ENCODE measurements at regions not wholly inside any gene's neighbourhood (a gene's known extent, or its start where the extent isn't known, plus 50 kb on each side); places are given as distances from the start of the nearest gene placed in this dataset.
"Not testable (repeated sequence)": the region's sequence is repeated elsewhere in the genome, so short reads cannot be mapped to it uniquely, and the experiment has no call there.

DNA sequence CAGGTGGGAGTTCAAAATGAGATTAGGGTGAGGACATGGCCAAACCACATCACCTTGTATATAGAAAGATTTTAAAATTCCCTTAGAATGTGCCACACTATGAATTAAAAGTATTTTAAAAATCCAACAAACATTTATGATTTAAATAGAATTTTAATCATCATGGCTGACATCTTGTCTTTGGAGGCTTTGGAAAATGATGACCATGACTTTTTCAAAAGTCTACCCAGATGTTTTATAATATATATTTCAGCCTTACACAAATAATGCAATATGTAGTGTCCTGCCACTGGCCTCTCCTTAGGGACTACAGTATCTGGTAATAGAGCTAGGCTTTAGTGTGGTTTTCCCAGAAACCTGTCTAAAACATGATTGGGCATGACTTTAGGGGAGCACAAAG lies 1353.4 kb upstream of the GOT2 start:
- no peak for DNase-seq (ENCODE audit: insufficient read length)
- no peak for TF ChIP-seq POLR2A (IDR thresholded peaks at IDR 0.05; ENCODE audit: low read depth, low read length)
- no peak for TF ChIP-seq POLR2AphosphoS5 (IDR thresholded peaks at IDR 0.05; ENCODE audit: low read depth, low read length)
- TF ChIP-seq TAF1 (IDR thresholded peaks at IDR 0.05; ENCODE audit: borderline replicate concordance, low read depth, low read length) = no peak
- FAIRE-seq = no peak

DNA sequence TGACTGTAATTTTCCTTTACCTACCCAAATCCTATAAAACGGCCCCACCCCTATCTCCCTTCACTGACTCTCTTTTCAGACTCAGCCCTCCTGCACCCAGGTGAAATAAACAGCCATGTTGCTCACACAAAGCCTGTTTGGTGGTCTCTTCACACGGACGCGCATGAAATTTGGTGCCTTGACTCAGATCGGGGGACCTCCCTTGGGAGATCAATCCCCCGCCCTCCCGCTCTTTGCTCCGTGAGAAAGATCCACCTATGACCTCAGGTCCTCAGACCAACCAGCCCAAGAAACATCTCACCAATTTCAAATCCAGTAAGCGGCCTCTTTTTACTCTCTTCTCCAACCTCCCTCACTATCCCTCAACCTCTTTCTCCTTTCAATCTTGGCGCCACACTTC lies 1344.7 kb upstream of the GOT2 start:
- FAIRE-seq; DNase-seq (ENCODE audit: insufficient read length): not testable (repeated sequence)

DNA sequence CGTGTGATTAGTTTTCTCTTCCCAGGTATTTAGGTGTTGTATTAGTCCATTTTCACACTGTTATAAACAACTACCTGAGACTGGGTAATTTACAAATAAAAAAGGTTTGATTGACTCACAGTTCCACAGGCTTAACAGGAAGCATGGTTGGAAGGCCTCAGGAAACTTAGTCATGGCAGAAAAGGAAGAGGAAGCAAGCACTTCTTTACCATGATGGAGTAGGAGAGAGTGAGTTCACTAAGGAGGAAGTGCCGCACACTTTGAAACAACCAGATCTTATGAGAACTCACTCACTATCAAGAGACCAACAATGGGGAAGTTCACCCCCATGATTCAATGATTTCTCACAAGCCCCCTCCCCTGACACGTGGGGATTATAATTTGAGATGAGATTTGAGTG lies 1343.7 kb upstream of the GOT2 start:
- DNase-seq (ENCODE audit: insufficient read length) (no peak), FAIRE-seq (no peak)
- no peak for TF ChIP-seq POLR2A (IDR thresholded peaks at IDR 0.05; ENCODE audit: low read depth, low read length)
- TF ChIP-seq POLR2AphosphoS5 (IDR thresholded peaks at IDR 0.05; ENCODE audit: low read depth, low read length) = no peak
- TF ChIP-seq TAF1 (IDR thresholded peaks at IDR 0.05; ENCODE audit: borderline replicate concordance, low read depth, low read length) = no peak

DNA sequence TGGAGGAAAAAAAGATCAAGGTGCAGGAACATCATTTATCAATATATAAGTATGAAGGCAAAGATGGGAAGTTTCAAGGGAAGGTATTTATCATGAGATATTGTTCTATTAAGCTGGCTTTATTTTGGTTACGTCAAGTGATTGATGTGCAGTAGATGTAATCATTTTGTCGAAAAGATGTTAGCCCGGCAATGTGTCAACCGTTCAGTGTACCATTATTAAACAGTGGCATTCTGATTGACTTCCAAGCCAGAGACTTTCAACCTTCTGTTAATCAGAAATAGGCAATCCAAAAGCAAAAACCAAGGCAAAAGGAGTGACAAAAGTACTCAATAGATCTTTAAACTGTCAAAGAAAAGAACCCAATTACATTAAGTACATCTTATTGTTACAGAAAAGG lies 1340.3 kb upstream of the GOT2 start:
- no peak for DNase-seq (ENCODE audit: insufficient read length)
- TF ChIP-seq POLR2A (IDR thresholded peaks at IDR 0.05; ENCODE audit: low read depth, low read length) (no peak), POLR2AphosphoS5 (IDR thresholded peaks at IDR 0.05; ENCODE audit: low read depth, low read length) (no peak), TAF1 (IDR thresholded peaks at IDR 0.05; ENCODE audit: borderline replicate concordance, low read depth, low read length) (no peak)
- no peak for FAIRE-seq

DNA sequence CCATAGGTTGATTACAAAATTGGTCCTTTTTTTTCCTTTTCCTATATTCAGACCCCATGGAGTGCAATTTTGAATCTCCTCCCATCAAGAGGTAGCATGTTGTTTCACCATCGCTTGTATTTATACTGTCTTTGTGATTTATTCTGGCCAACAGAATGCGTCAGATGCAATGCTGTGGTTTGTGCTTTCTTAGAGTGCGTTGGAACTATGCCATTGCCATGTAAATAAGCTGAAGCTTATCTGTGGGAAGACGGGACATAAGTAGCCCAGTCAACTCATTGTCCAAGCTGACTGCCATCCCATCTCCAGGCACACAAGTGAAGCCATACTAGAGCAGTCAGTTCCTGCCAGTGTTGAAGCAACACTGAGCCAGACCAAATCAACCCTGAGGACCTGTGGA lies 1339.3 kb upstream of the GOT2 start:
- DNase-seq (ENCODE audit: insufficient read length) (no peak), FAIRE-seq (no peak)
- no peak for TF ChIP-seq TAF1 (IDR thresholded peaks at IDR 0.05; ENCODE audit: borderline replicate concordance, low read depth, low read length)
- no peak for TF ChIP-seq POLR2A (IDR thresholded peaks at IDR 0.05; ENCODE audit: low read depth, low read length)
- no peak for TF ChIP-seq POLR2AphosphoS5 (IDR thresholded peaks at IDR 0.05; ENCODE audit: low read depth, low read length)

DNA sequence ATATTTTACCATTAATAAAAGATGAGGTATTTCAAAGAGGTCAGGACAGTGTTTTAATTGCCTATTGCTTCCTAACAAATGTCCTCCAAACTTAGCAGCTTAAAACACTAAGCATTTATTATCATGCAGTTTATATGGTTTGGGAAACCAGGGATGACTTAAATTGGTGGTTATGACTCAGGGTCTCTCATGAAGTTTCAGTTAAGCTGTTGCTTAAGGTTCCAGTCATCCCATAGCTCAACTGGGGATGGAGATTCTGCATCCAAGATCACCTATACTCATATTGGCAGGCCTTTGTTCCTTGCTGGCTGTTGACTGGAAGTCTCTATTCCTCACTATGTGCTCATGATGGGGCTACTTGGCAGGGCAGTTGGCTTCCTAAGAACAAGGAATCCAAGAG lies 1329.9 kb upstream of the GOT2 start:
- FAIRE-seq = no peak
- TF ChIP-seq POLR2A (IDR thresholded peaks at IDR 0.05; ENCODE audit: low read depth, low read length) (no peak), TAF1 (IDR thresholded peaks at IDR 0.05; ENCODE audit: borderline replicate concordance, low read depth, low read length) (no peak), POLR2AphosphoS5 (IDR thresholded peaks at IDR 0.05; ENCODE audit: low read depth, low read length) (no peak)
- DNase-seq (ENCODE audit: insufficient read length) = no peak

DNA sequence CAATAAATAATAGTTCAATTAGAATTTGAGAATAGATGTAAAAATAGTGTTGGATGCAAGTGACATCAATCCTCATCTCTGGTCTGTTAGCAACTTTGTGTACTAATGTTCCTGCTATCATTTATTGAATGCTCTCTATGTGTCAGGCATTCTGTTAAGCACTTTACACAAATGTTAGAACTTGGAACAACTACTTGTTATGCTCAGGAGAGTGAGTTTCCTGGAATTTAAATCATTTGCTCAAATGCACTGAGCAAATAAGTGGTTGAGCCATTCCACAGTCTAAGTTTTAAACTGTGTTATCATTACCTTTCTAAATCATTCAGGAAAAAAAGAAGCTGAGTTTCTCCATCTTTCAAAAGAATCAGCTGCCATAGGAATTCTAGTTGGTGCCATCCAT lies 1327.3 kb upstream of the GOT2 start:
- DNase-seq (ENCODE audit: insufficient read length) = no peak
- TF ChIP-seq TAF1 (IDR thresholded peaks at IDR 0.05; ENCODE audit: borderline replicate concordance, low read depth, low read length) = no peak
- no peak for TF ChIP-seq POLR2A (IDR thresholded peaks at IDR 0.05; ENCODE audit: low read depth, low read length)
- TF ChIP-seq POLR2AphosphoS5 (IDR thresholded peaks at IDR 0.05; ENCODE audit: low read depth, low read length) = no peak
- no peak for FAIRE-seq

DNA sequence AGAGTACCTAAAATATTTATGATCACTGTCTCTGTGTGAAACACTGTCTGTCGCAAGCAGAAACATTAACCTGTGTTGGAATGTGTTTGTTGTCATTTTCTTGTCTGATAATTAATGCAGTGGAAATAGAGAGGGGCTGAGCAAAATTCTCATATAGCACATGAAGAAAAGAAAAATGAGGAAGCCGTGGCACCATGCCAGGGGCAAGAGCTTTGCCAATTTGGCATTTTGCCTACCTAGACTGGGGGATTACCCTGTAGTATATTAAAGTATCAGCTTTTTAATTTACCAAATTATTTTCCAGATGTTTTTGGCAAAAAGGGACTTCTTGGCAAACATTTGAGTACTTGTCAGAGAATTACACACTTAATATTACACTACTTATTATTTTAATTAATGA lies 1326.6 kb upstream of the GOT2 start:
- no peak for TF ChIP-seq TAF1 (IDR thresholded peaks at IDR 0.05; ENCODE audit: borderline replicate concordance, low read depth, low read length)
- TF ChIP-seq POLR2A (IDR thresholded peaks at IDR 0.05; ENCODE audit: low read depth, low read length) = no peak
- TF ChIP-seq POLR2AphosphoS5 (IDR thresholded peaks at IDR 0.05; ENCODE audit: low read depth, low read length) = no peak
- DNase-seq (ENCODE audit: insufficient read length) (no peak), FAIRE-seq (no peak)

DNA sequence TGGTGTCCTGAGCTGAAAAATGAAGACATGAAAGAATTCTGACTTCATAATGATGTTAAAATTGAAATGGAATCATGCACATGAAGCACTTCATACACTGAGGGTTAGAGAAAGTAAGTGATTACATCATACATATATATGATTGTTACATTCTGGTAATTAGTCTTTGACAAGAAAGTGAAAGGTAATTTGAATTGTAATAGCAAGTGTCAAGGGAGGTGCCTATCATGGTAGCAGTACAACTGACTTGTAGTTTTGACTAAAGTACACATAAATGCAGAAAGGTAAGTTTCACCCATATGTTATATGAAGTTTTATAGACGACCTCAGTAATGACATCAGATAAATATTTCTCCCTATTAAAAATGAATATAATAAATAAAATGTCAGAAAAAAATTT lies 1325.0 kb upstream of the GOT2 start:
- TF ChIP-seq TAF1 (IDR thresholded peaks at IDR 0.05; ENCODE audit: borderline replicate concordance, low read depth, low read length) (no peak), POLR2AphosphoS5 (IDR thresholded peaks at IDR 0.05; ENCODE audit: low read depth, low read length) (no peak), POLR2A (IDR thresholded peaks at IDR 0.05; ENCODE audit: low read depth, low read length) (no peak)
- FAIRE-seq (no peak), DNase-seq (ENCODE audit: insufficient read length) (no peak)

DNA sequence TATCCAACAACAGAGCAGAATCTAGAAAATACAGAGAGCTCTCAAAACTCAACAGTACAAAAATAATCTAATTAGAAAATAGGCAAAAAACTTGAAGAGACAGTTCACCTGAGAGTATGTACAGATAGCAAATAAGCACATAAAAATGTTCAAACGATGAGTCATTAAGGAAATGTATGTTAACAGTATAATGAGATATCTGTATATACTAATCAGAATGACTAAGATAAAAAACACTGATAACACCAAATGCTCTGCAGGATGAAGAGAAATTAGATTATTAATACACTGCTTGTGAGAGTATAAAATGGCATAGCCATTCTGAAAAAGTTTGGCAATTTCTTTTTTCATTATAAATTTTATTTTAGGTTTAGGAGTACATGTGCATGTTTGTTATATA lies 1307.6 kb upstream of the GOT2 start:
- FAIRE-seq = no peak
- TF ChIP-seq POLR2AphosphoS5 (IDR thresholded peaks at IDR 0.05; ENCODE audit: low read depth, low read length) = no peak
- TF ChIP-seq POLR2A (IDR thresholded peaks at IDR 0.05; ENCODE audit: low read depth, low read length) = no peak
- TF ChIP-seq TAF1 (IDR thresholded peaks at IDR 0.05; ENCODE audit: borderline replicate concordance, low read depth, low read length) = no peak
- DNase-seq (ENCODE audit: insufficient read length) = no peak

DNA sequence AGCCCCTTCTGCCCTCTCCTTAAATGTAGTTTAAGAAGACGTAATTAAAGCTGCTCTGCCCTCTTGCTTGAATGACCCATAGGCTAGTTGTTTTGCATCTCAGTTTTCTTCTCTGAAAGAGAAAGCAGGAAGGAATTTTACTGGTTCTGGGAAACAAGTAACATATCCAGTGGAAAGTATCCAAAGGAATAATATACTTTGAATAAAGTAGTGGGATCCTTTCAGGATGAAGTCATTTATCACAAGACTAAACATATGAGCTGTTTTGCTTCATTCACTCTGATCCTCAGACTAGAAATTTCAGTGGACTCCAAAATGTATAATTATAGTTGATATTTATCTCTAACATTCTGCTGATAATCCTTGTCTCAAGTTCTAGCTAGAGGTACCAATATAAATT lies 1297.6 kb upstream of the GOT2 start:
- TF ChIP-seq POLR2AphosphoS5 (IDR thresholded peaks at IDR 0.05; ENCODE audit: low read depth, low read length) = no peak
- TF ChIP-seq POLR2A (IDR thresholded peaks at IDR 0.05; ENCODE audit: low read depth, low read length) = no peak
- TF ChIP-seq TAF1 (IDR thresholded peaks at IDR 0.05; ENCODE audit: borderline replicate concordance, low read depth, low read length) = no peak
- FAIRE-seq (no peak), DNase-seq (ENCODE audit: insufficient read length) (no peak)

DNA sequence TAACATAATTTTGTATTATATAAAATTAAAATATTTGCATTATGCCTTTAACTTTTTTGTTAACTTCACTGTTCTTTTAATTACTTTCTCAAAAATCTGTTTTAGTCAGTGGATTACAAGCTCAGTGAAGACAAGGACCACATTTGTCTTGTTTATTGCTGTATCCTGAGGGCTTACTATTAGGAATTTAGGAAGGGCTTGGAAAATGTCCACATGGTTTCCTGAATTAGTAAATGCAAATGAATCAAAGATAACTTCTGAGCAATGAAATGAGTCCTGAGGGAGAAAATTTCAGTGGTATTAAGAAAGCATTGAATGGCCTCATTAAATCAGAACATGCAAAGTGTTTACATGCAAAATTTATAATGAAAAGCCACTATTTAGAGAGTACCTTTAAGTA lies 1293.2 kb upstream of the GOT2 start:
- DNase-seq (ENCODE audit: insufficient read length) = no peak
- FAIRE-seq = no peak
- no peak for TF ChIP-seq TAF1 (IDR thresholded peaks at IDR 0.05; ENCODE audit: borderline replicate concordance, low read depth, low read length)
- no peak for TF ChIP-seq POLR2AphosphoS5 (IDR thresholded peaks at IDR 0.05; ENCODE audit: low read depth, low read length)
- TF ChIP-seq POLR2A (IDR thresholded peaks at IDR 0.05; ENCODE audit: low read depth, low read length) = no peak

DNA sequence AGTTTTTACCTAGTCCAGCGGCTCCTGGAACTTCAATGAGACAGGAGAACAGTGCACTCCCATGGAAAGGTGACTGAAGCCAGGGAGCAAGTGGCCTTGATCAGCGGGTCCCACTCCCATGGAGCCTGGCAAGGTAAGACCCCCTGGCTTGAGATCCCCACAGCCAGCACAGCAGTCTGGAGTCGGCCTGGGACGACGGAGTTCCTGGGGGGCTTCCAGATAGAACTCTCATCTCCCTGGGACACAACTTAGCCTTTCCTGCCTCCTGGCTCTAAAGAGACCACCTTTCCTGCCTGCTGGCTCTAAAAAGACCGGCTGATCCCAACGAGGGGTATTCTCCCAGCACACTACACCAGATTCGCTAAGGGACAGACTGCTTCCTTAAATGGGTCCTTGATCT lies 1279.0 kb upstream of the GOT2 start:
- FAIRE-seq = no peak
- no peak for DNase-seq (ENCODE audit: insufficient read length)
- TF ChIP-seq TAF1 (IDR thresholded peaks at IDR 0.05; ENCODE audit: borderline replicate concordance, low read depth, low read length) (no peak), POLR2A (IDR thresholded peaks at IDR 0.05; ENCODE audit: low read depth, low read length) (no peak), POLR2AphosphoS5 (IDR thresholded peaks at IDR 0.05; ENCODE audit: low read depth, low read length) (no peak)

All from GM12892 (cell line).